ENCODE measurements at regions not wholly inside any gene's neighbourhood (a gene's known extent, or its start where the extent isn't known, plus 50 kb on each side); places are given as distances from the start of the nearest gene placed in this dataset.

DNA sequence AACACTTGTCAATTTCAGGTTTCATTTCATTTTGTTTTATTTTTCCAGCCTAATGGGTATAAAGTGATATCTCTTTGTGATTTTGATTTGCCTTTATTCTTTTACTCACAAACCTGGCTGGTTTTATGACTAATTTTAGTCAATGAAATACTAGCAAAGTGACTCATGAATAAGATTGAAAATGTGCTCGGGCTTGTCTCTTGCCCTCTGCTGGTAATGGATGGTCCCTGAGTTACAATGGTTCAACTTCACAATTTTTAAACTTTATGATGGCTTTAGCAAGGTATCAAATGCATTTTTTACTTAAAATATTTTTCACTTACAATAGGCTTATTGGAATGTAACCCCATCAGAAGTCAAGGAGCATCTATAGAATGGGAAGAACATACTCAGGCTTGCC lies 431.4 kb upstream of the CCNG1 start:
- TF ChIP-seq, protein P1, sequence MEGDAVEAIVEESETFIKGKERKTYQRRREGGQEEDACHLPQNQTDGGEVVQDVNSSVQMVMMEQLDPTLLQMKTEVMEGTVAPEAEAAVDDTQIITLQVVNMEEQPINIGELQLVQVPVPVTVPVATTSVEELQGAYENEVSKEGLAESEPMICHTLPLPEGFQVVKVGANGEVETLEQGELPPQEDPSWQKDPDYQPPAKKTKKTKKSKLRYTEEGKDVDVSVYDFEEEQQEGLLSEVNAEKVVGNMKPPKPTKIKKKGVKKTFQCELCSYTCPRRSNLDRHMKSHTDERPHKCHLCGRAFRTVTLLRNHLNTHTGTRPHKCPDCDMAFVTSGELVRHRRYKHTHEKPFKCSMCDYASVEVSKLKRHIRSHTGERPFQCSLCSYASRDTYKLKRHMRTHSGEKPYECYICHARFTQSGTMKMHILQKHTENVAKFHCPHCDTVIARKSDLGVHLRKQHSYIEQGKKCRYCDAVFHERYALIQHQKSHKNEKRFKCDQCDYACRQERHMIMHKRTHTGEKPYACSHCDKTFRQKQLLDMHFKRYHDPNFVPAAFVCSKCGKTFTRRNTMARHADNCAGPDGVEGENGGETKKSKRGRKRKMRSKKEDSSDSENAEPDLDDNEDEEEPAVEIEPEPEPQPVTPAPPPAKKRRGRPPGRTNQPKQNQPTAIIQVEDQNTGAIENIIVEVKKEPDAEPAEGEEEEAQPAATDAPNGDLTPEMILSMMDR (IDR thresholded peaks at IDR 0.05; ENCODE audit: unreplicated experiment): no peak
- Mint-ChIP-seq H3K4me1 (no peaks in the 10 kb centered on the region), H3K27me3 (ENCODE audit: low read depth) (no peaks in the 10 kb centered on the region), H3K27ac (no peak overlapping the region), H3K4me3 (no peak overlapping the region), H3K9me3 (no peaks in the 10 kb centered on the region), H3K36me3 (no peaks in the 10 kb centered on the region)
- DNase-seq (ENCODE audit: low spot score in 2 of 2, unreplicated experiment in 2 of 2): no peak

DNA sequence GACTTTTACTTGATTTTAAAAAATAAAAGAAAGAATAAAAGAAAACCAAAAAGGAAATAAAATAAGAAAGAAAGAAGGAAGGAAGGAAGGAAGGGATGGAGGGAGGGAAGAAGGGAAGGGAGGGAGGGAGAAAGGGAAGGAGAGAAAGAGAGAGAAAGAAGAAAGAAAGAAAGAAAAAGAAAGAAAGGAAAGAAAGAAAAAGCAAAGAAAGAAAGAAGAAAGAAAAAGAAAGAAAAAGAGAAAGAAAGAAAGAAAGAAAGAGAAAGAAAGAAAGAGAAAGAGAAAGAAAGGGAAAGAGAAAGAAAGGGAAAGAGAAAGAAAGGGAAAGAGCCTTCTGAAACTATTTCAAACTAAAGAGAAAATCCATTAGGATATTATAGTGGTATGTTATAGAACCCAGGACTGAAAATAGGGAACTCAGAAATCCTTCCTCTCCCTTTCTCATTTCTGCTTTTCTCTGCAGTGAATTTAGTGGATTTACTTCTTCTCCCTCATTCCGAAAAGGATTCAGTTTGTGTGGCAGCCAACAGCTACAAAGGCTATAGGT lies 414.7 kb upstream of the CCNG1 start:
- no peaks in the 10 kb centered on the region for H3K4me1 Mint-ChIP-seq

DNA sequence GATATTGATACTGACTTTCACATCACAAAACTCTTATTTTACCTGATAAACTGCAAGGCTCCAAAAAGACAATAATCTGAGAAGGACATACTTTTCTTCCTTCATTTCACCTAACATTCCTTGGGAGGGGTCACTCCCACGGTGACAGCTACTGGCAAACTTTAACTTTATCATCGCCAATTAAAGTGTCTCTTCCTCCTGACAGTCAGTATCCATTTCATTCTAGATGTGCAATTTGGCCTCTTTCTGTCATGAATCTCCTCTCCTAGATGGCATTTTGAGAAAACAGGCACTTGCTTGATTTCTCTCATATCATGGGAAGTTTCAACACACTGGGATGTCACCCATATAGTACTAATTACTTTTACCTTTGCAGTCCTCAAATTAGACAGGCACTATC lies 413.5 kb upstream of the CCNG1 start:
- H3K4me1 Mint-ChIP-seq: no peaks in the 10 kb centered on the region
- H3K27me3 Mint-ChIP-seq (ENCODE audit: low read depth): no peaks in the 10 kb centered on the region
- H3K36me3 Mint-ChIP-seq: no peaks in the 10 kb centered on the region
- no peaks in the 10 kb centered on the region for H3K9me3 Mint-ChIP-seq
- TF ChIP-seq, protein P1 (IDR thresholded peaks at IDR 0.05; ENCODE audit: unreplicated experiment): no peak
- H3K27ac Mint-ChIP-seq: no peak overlapping the region
- no peak for DNase-seq (ENCODE audit: low spot score in 2 of 2, unreplicated experiment in 2 of 2)
- H3K4me3 Mint-ChIP-seq: no peak overlapping the region

More for the DNA sequence above, 414.7 kb upstream of the CCNG1 start:
- H3K36me3 Mint-ChIP-seq: no peaks in the 10 kb centered on the region
- H3K4me3 Mint-ChIP-seq: no peak overlapping the region
- H3K9me3 Mint-ChIP-seq: no peaks in the 10 kb centered on the region
- H3K27me3 Mint-ChIP-seq (ENCODE audit: low read depth): no peaks in the 10 kb centered on the region
- TF ChIP-seq, protein P1 (IDR thresholded peaks at IDR 0.05; ENCODE audit: unreplicated experiment): no peak
- DNase-seq (ENCODE audit: low spot score in 2 of 2, unreplicated experiment in 2 of 2): no peak
- H3K27ac Mint-ChIP-seq: no peak overlapping the region

DNA sequence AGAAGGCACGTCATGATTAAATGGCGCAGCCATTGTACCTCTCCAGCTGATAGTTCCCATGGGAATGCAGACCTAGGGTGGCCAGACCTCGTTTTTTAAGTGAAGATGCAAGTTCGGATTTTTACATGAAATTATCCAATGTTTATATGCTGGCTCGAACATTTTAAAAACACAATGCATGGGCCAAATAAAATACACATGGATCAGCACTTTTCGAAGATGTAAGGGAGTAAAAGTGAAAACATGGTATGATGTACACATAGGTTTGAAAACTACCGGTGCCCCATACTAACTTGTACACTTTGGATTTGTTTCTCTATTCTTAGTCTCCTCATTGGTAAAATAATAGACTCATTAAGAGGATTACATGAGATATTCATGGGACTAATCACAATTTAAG lies 412.5 kb upstream of the CCNG1 start:
- Mint-ChIP-seq H3K27me3 (ENCODE audit: low read depth) (no peaks in the 10 kb centered on the region), H3K4me1 (no peaks in the 10 kb centered on the region), H3K4me3 (no peak overlapping the region), H3K9me3 (no peaks in the 10 kb centered on the region), H3K36me3 (no peaks in the 10 kb centered on the region), H3K27ac (no peak overlapping the region)
- no peak for DNase-seq (ENCODE audit: low spot score in 2 of 2, unreplicated experiment in 2 of 2)
- TF ChIP-seq, protein P1 (IDR thresholded peaks at IDR 0.05; ENCODE audit: unreplicated experiment): no peak

DNA sequence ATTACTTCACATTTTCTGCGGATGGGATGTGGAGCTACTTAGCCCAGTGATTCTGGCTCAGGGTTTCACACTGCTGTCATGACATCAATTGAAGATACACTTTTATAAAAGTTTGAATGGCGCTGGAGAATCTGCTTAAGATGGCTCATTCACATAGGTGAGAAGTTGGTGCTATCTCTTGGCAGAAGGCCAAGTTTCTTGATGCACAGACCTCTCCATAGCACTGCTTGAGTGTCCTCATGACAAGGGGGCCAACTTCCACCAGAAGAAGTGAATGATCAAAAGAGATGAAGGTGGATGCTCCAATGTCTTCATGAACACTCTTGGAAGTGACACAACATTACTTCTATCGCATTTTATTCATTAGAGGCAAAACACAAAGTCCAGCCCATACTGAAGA lies 403.7 kb upstream of the CCNG1 start:
- Mint-ChIP-seq H3K27ac (no peak overlapping the region), H3K36me3 (no peaks in the 10 kb centered on the region), H3K27me3 (ENCODE audit: low read depth) (peaks cover 1% of the 10 kb centered on the region), H3K4me3 (no peak overlapping the region), H3K4me1 (no peaks in the 10 kb centered on the region), H3K9me3 (peaks cover 9% of the 10 kb centered on the region)
- no peak for DNase-seq (ENCODE audit: low spot score in 2 of 2, unreplicated experiment in 2 of 2)
- TF ChIP-seq, protein P1 (IDR thresholded peaks at IDR 0.05; ENCODE audit: unreplicated experiment): no peak

DNA sequence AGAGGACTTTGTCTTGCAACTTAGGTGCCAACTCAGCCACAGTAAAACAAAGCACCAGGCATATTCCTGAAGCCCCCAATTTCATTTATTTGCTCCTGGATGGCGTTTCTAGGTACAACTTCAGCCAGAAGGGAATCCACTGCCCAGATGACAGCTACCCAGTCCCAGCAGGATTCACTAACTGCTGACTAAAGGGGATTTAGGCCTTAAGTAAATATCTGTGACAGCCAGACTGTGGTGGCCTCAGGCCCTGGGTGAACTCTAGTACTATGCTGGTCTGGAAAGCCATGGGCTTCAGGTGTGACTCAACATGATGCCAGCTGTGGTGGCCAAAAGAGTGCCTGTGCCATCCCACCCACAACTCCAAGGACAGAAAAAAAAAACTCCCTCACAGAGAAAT lies 396.1 kb upstream of the CCNG1 start:
- peaks cover 36% of the 10 kb centered on the region for H3K9me3 Mint-ChIP-seq
- TF ChIP-seq, protein P1 (IDR thresholded peaks at IDR 0.05; ENCODE audit: unreplicated experiment): no peak

More for the DNA sequence above, 396.1 kb upstream of the CCNG1 start:
- no peaks in the 10 kb centered on the region for H3K36me3 Mint-ChIP-seq
- DNase-seq (ENCODE audit: low spot score in 2 of 2, unreplicated experiment in 2 of 2): no peak
- peaks cover 2% of the 10 kb centered on the region for H3K27me3 Mint-ChIP-seq (ENCODE audit: low read depth)
- H3K4me1 Mint-ChIP-seq: no peaks in the 10 kb centered on the region
- H3K27ac Mint-ChIP-seq: no peak overlapping the region
- H3K4me3 Mint-ChIP-seq: no peak overlapping the region
